NCI-H524 (cell line): ENCODE measurements at regions not wholly inside any gene's neighbourhood (a gene's known extent, or its start where the extent isn't known, plus 50 kb on each side); places are given as distances from the start of the nearest gene placed in this dataset.

ENCODE experiments used
- DNase-seq, 2 experiments: peaks; one replicate each; lab custom pipeline; 2025; lab: John Stamatoyannopoulos, UW

- DNase-seq, result no peak
These were observed 326.1 kb downstream of the BCL11B start for GRCh38 chr14:98945611-98946570.

DNA sequence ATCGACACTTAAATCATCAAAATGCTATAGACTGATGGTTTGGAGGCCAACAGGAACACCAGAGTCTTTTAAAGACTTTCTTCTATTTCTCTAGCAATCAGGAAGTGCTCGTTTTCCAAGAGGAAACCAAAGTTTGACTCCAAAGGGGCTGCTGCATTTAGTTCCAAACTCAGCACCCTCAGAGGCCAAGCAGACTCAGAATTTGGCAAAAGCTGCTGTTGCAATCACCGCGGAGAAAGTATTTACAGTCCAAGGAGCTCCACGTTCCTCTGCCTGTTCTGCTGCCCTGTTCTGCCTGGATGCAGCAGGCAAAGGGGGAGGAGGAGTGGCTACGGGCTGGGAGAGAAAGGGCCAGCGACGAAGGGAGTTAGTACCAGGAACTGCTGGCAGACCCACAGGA lies 325.1 kb downstream of the BCL11B start:
- DNase-seq, result no peak

GRCh38 chr14:98947911-98948595 lies 323.9 kb downstream of the BCL11B start:
- no peak for DNase-seq

- no peak for DNase-seq
These were observed 322.9 kb downstream of the BCL11B start for GRCh38 chr14:98949051-98949450.

GRCh38 chr14:98949481-98950135 lies 322.4 kb downstream of the BCL11B start:
- no peak for DNase-seq

DNA sequence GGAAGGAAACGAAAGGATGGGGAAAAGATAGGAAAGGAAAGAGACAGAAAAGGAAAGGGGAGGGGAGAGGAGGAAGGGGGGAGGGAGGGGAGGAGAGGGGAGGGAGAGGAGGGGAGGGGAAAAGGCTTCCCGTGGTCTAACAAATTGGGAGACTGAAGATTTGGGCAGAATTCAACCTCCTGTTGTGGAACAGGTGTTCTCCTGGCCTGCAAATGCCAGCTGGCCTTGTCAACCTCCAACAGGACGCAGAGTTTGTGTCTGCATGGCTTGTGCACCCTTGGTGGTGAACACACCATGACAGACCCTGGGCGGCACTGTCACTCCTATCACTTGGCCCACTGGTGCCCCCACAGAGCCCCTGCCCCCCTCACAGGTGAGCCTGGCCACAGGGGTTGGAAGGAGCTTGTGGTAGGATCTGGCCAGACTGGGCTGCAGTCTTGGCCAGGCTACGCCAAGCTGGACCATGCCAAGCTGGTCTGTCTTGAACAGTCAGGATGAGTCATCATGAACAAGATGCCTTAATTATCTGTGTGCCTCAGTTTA lies 321.6 kb downstream of the BCL11B start:
- no peak for DNase-seq

DNA sequence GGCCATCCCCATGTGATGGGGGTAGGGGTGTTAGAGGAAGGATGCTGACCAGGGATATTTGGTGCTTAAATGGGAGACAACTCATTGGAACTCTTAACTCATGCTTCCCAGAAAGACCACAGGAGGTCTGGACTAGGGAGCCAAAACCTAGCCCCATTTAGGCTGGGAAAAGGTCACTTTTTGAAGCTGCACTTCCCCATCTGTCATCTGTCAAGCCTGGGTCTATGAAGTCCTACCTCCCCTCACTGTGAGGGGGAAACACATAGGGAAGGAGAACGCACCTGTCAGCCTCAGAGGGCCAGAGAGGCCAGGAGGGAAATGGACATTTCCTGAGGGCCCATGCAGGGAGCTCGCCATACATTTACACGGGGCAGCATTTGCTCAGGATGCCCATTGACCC lies 321.0 kb downstream of the BCL11B start:
- no peak for DNase-seq

DNA sequence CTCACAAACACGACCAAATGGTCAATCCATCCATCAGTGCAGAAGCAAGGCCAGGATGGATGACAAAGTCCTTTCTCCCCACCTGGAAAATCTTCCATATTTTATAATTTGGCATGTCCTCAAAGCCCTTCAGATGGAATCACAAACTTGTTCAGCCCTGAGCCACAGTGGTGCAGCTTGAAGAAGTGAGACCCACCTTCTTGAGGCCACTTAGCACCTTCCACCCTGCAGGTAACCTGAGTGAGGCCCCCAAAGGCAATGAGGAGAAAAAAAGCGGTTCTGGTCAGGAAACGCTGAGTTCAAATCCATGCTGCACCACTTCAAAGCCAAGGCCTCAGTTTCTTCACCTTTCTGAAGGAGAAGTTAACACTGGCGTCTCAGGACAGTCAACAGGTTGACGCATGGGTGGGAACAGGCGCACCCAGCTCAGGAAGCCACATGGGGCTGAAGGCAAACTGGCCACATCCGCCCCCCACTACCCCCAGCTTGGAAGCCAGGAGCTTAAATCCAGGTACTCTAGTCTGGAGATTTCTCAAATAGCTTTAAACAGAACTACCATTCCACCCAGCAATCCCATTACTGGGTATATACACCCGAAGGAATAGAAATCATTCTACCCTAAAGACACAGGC lies 320.4 kb downstream of the BCL11B start:
- DNase-seq, result no peak

DNA sequence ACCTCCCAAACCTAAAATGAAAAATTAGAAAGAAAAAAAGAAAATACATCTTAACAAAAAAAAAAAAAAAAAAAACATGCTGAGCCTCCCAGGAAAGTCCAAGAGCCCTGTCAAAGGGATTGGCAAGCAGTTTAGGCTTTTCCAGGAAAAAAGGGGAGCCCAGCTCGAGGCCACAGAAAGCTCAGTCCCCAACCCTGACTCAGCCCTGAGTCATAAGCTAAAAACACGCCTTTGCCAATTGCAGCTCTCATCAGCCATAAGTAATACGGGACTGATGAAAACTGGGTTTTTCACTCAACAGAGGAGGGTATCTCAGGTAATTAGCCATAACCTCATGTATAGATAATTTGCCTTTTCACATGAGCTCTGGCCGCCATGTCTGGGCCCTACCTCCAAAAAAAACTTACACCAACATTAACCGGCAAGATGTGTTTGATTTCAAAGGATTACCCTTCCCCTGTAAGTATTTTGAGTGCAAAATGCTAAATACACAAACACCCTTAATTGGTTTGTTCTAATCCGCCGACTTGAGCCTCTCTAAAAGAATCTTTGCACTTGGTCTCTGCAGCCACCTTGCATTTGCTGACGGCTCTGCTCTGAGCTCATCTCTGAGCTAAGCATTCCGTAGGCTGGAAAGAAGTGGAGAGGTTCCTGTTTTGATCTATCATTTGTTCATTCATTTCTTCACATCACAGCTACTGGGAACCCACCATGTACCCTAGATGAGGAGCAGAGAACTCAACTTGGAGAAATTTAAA lies 319.2 kb downstream of the BCL11B start:
- DNase-seq, result no peak

GRCh38 chr14:98953551-98954348 lies 318.2 kb downstream of the BCL11B start:
- no peak for DNase-seq

- no peak for DNase-seq
These were observed 317.5 kb downstream of the BCL11B start for GRCh38 chr14:98954349-98955000.

- no peak for DNase-seq
These were observed 316.8 kb downstream of the BCL11B start for GRCh38 chr14:98955036-98955740.

- no peak for DNase-seq
These were observed 316.3 kb downstream of the BCL11B start for GRCh38 chr14:98955741-98956070.

DNA sequence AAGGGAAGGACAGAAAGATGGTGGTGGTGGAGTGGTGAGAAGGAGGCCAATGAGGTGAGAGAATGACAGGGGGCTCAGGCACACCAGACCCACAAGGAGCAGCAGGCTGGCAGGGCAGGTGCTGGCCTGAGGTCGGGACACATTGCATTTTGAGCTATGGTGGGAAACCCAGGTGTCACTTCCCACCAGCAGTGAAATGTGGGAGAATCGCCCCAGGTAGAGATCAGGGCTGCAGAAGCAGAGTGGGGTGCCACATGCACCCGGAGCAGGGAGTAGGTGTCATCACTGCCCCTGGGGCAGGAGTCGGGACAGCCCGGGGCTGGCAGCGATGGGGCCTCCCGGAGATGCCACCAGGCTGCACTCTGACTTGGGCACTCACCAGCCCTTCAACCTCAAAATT lies 315.8 kb downstream of the BCL11B start:
- no peak for DNase-seq

DNA sequence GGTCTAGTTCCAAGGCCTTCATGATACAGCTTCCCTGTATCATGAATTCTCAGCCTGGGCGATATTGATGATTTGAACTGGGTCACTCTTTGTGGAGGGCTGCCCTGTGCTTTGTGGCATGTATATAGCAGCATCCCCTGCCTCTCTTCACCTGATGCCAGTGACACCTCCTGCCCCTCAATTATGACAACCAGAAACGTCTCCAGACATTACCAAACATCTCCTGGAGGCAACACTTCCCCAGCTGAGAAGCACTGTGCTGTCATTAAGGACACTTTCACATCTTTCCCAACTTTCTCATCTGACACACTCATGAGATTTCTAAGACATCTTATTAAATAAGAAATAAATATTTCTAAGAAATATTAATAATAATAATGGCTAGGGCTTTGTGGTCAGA lies 315.3 kb downstream of the BCL11B start:
- no peak for DNase-seq

- no peak for DNase-seq
These were observed 314.6 kb downstream of the BCL11B start for GRCh38 chr14:98957211-98958047.

- no peak for DNase-seq
These were observed 313.9 kb downstream of the BCL11B start for GRCh38 chr14:98958048-98958631.

DNA sequence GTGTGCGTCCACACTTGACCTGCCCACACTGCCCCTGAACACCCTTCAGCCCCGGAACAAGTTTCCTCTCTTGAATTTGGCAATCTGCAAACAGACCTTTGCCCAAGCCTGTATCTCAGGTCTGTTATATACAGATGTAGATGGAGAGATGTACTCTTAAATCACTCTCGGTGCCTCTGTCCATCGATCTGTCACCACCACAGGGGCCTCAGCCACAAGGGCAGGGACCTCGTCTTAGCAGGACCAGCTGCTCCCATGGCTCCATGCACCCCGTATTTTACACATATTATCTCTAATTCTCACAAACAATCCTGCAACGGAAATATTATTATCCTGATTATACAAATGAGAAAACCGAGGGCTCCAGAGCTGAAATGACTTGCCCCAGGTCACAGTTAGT lies 313.4 kb downstream of the BCL11B start:
- no peak for DNase-seq
